SK-N-SH (cell line): ENCODE measurements at regions not wholly inside any gene's neighbourhood (a gene's known extent, or its start where the extent isn't known, plus 50 kb on each side); places are given as distances from the start of the nearest gene placed in this dataset.

Experiments used
- CTCF ChIA-PET: fragments of 300-600, 350-600 bp; formaldehyde crosslinking; extraction: SDS; loops from one replicate; lab custom pipeline; 2021; lab: Yijun Ruan, JAX
- POLR2A ChIA-PET: fragments of 350-600 bp; sonication (Branson Sonifier 250); formaldehyde crosslinking; extraction: SDS; loops from one replicate; lab custom pipeline; 2020; ENCODE audit warnings: antibody characterized with exemption, inconsistent platforms; lab: Yijun Ruan, JAX
- DNase-seq: peaks from one replicate; pipeline ENCODE4 v3.0.0; 2012
- H2AFZ ChIP-seq: fragments of 200-600 bp; sonication (generic); 2 replicates; pipeline ENCODE4 v1.8.1; 2016; ENCODE audit warnings: antibody characterized with exemption, mild to moderate bottlenecking, low read depth
- H3F3A ChIP-seq: fragments of 200-600 bp; sonication (generic); replicated peaks from 2 replicates; pipeline ENCODE3; 2016; ENCODE audit warnings: antibody characterized with exemption, mild to moderate bottlenecking; ENCODE audit not compliant: insufficient read depth
- H3K27ac ChIP-seq, 2 experiments: fragments of 200-500 bp in 1 of 2; fragments of 200-600 bp in 1 of 2; sonication (Bioruptor generic) in 1 of 2; sonication (generic), shearing (Covaris generic) in 1 of 2; 2 replicates each; pipeline versions ENCODE4 v1.5.1 to v1.6.1; 2014 to 2016; ENCODE audit warnings: low read depth in 2 of 2, inconsistent platforms in 1 of 2, low read length in 1 of 2, mild to moderate bottlenecking in 1 of 2, mixed read lengths in 1 of 2
- H3K27me3 ChIP-seq: fragments of 200-600 bp; sonication (generic), shearing (Covaris generic); 2 replicates; pipeline ENCODE4 v1.6.1; 2016; ENCODE audit warnings: mixed run types; ENCODE audit not compliant: insufficient read depth
- H3K36me3 ChIP-seq, 2 experiments: fragments of 200-500 bp in 1 of 2; fragments of 200-600 bp in 1 of 2; sonication (Bioruptor generic) in 1 of 2; sonication (generic) in 1 of 2; replicated peaks in 1 of 2; 2 replicates each; pipeline versions ENCODE3 to v1.5.1; 2014 to 2016; ENCODE audit warnings: low read length in 1 of 2, mild to moderate bottlenecking in 1 of 2; ENCODE audit not compliant: insufficient read depth in 2 of 2, control insufficient read depth in 1 of 2
- H3K4me1 ChIP-seq, 2 experiments: fragments of 200-500 bp in 1 of 2; fragments of 200-600 bp in 1 of 2; sonication (Bioruptor generic) in 1 of 2; sonication (generic), shearing (Covaris generic) in 1 of 2; 2 replicates each; pipeline versions ENCODE4 v1.5.1 to v1.6.1; 2014 to 2016; ENCODE audit warnings: low read depth in 1 of 2, low read length in 1 of 2, mixed run types in 1 of 2; ENCODE audit not compliant: insufficient read depth in 2 of 2, control insufficient read depth in 1 of 2
- H3K4me2 ChIP-seq: fragments of 200-600 bp; sonication (generic), shearing (Covaris generic); 2 replicates; pipeline ENCODE4 v1.6.1; 2017; ENCODE audit warnings: mixed run types
- H3K4me3 ChIP-seq, 2 experiments: fragments of 200-500 bp in 1 of 2; fragments of 200-600 bp in 1 of 2; sonication (Bioruptor generic) in 1 of 2; sonication (generic), shearing (Covaris generic) in 1 of 2; 2 replicates each; pipeline versions ENCODE4 v1.5.1 to v1.8.1; 2014 to 2016; ENCODE audit warnings: low read depth in 2 of 2, inconsistent platforms in 1 of 2, low read length in 1 of 2, mild to moderate bottlenecking in 1 of 2, mixed read lengths in 1 of 2, moderate library complexity in 1 of 2
- H3K79me2 ChIP-seq: fragments of 200-600 bp; sonication (generic); 2 replicates; pipeline ENCODE4 v1.8.1; 2017; ENCODE audit warnings: mild to moderate bottlenecking; ENCODE audit not compliant: insufficient read depth
- H3K9ac ChIP-seq: fragments of 200-600 bp; sonication (generic); 2 replicates; pipeline ENCODE4 v1.6.1; 2017; ENCODE audit warnings: mixed run types
- H3K9me2 ChIP-seq: fragments of 200-600 bp; sonication (generic); 2 replicates; pipeline ENCODE4 v1.6.1; 2017; ENCODE audit warnings: mixed run types
- H3K9me3 ChIP-seq: fragments of 200-600 bp; sonication (generic); 2 replicates; pipeline ENCODE4 v1.6.1; 2017; ENCODE audit warnings: mixed run types, mild to moderate bottlenecking, moderate library complexity
- H4K20me1 ChIP-seq: fragments of 200-600 bp; sonication (generic); 2 replicates; pipeline ENCODE4 v1.6.1; 2017; ENCODE audit warnings: mild to moderate bottlenecking, mixed run types; ENCODE audit not compliant: insufficient read depth
- CHD2 ChIP-seq: fragments of 150-350 bp; IDR thresholded peaks from 2 replicates; pipeline ENCODE4 v1.6.1; 2018; ENCODE audit warnings: low read length; ENCODE audit not compliant: partially characterized antibody
- CTCF ChIP-seq: fragments of 200-600 bp; sonication (generic); IDR thresholded peaks from 2 replicates; pipeline ENCODE4 v1.6.1; 2017; ENCODE audit warnings: antibody characterized with exemption, mild to moderate bottlenecking, moderate library complexity
- FOXJ3 ChIP-seq: sonication (generic); formaldehyde crosslinking; IDR thresholded peaks from 2 replicates; pipeline ENCODE4 v1.5.1; 2020; ENCODE audit warnings: mild to moderate bottlenecking, missing genetic modification reagents
- GABPA ChIP-seq: IDR thresholded peaks from 2 replicates; pipeline ENCODE4 v1.4.0; 2012; ENCODE audit warnings: low read depth, mild to moderate bottlenecking
- GATA2 ChIP-seq: sonication (generic); formaldehyde crosslinking; IDR thresholded peaks from 2 replicates; pipeline ENCODE4 v1.5.0; 2020; ENCODE audit warnings: mild to moderate bottlenecking, missing genetic modification reagents
- MEF2A ChIP-seq: IDR thresholded peaks from 2 replicates; pipeline ENCODE4 v1.4.0; 2012; ENCODE audit warnings: low read depth, borderline replicate concordance
- NFIC ChIP-seq: IDR thresholded peaks from 2 replicates; pipeline ENCODE4 v1.4.0; 2012; ENCODE audit warnings: borderline replicate concordance
- NRF1 ChIP-seq: IDR thresholded peaks from 2 replicates; pipeline ENCODE4 v1.6.1; 2012; ENCODE audit warnings: low read depth, mild to moderate bottlenecking, low read length
- RFX5 ChIP-seq: IDR thresholded peaks from 2 replicates; pipeline ENCODE4 v1.6.1; 2012; ENCODE audit warnings: mild to moderate bottlenecking, improper control_type of control experiment, low read length
- SIN3A ChIP-seq: IDR thresholded peaks from 2 replicates; pipeline ENCODE4 v1.6.1; 2012; ENCODE audit warnings: low read depth, mild to moderate bottlenecking, low read length, moderate library complexity, borderline replicate concordance
- TCF12 ChIP-seq: IDR thresholded peaks from 2 replicates; pipeline ENCODE4 v1.4.0; 2012
- TEAD4 ChIP-seq: IDR thresholded peaks from 2 replicates; pipeline ENCODE4 v1.4.0; 2012; ENCODE audit warnings: mild to moderate bottlenecking, borderline replicate concordance; ENCODE audit not compliant: insufficient read depth
- USF2 ChIP-seq: fragments of 150-350 bp; IDR thresholded peaks from 2 replicates; pipeline ENCODE4 v1.6.1; 2017; ENCODE audit warnings: antibody characterized with exemption, low read length, low read depth, borderline replicate concordance
- YY1 ChIP-seq: IDR thresholded peaks from 2 replicates; pipeline ENCODE4 v1.4.0; 2012; ENCODE audit warnings: low read depth, mild to moderate bottlenecking
- ZBTB33 ChIP-seq: IDR thresholded peaks from 2 replicates; pipeline ENCODE4 v1.4.0; 2012; ENCODE audit warnings: low read depth, borderline replicate concordance
- WGBS: methylation state at CpG from one replicate; pipeline ENCODE4 v1.1.6; 2017; ENCODE audit warnings: low lambda C conversion rate; 5-methylcytosine and 5-hydroxymethylcytosine counted together

GRCh38 chr5:143583409-143583808 lies 179.9 kb upstream of the NR3C1 start:
- Histone ChIP-seq H3F3A (no peaks in the 10 kb centered on the region), H3K4me3 (no peak overlapping the region), H3K36me3 (no peaks in the 10 kb centered on the region), H3K9me2 (no peaks in the 10 kb centered on the region), H3K27ac (no peak overlapping the region), H3K27me3 (no peaks in the 10 kb centered on the region), H3K4me1 (no peaks in the 10 kb centered on the region), H3K79me2 (no peaks in the 10 kb centered on the region), H3K4me2 (no peak overlapping the region), H3K9me3 (no peaks in the 10 kb centered on the region), H2AFZ (no peak overlapping the region; the same call in 1 of the 2 replicates), H3K9ac (no peak overlapping the region), H4K20me1 (no peaks in the 10 kb centered on the region)
- no peak for TF ChIP-seq FOXJ3
- no peak for TF ChIP-seq SIN3A
- no peak for TF ChIP-seq NRF1
- TF ChIP-seq USF2 = no peak
- TF ChIP-seq GATA2 (CRISPR knock-in tag) = no peak
- TF ChIP-seq GABPA = no peak
- no peak for TF ChIP-seq MEF2A
- TF ChIP-seq YY1 = no peak
- no peak for TF ChIP-seq ZBTB33
- no peak for TF ChIP-seq TCF12
- no peak for TF ChIP-seq RFX5
- TF ChIP-seq CHD2 = no peak
- TF ChIP-seq TEAD4 = no peak
- no peak for TF ChIP-seq CTCF
- no peak for TF ChIP-seq NFIC
- DNase-seq = no peak
- ChIA-PET CTCF (interaction anchor here (1.1 to 1.2 kb wide), 3 partner anchors 10 to 17 kb away, joined by 3 to 4 read pairs (median 4); no protein-coding TSS in a partner anchor), POLR2A (no interaction called here)
- WGBS = 96% methylated on average over 1 of the region's 1 CpG
